HG03439 (cell line): ENCODE measurements at regions not wholly inside any gene's neighbourhood (a gene's known extent, or its start where the extent isn't known, plus 50 kb on each side); places are given as distances from the start of the nearest gene placed in this dataset.

Experiments
- ATAC-seq: cut with Tn5 transposase; IDR thresholded peaks from one replicate; pipeline ENCODE4 v1.9.1; 2021; ENCODE audit warnings: mild to moderate bottlenecking, moderate library complexity; ENCODE audit not compliant: unreplicated experiment

GRCh38 chr2:185891403-185891802 lies 152.8 kb downstream of the FSIP2 start:
- no peak for ATAC-seq

GRCh38 chr2:185891804-185892411 lies 153.3 kb downstream of the FSIP2 start:
- ATAC-seq = no peak

GRCh38 chr2:185892484-185892883 lies 153.9 kb downstream of the FSIP2 start:
- no peak for ATAC-seq

GRCh38 chr2:185894223-185894622 lies 155.6 kb downstream of the FSIP2 start:
- ATAC-seq = no peak

GRCh38 chr2:185895828-185896693 lies 157.5 kb downstream of the FSIP2 start:
- ATAC-seq = no peak

GRCh38 chr2:185899366-185899765 lies 160.8 kb downstream of the FSIP2 start:
- no peak for ATAC-seq

- ATAC-seq = no peak
These were observed 180.6 kb downstream of the FSIP2 start for GRCh38 chr2:185919155-185919554.

GRCh38 chr2:185921048-185921756 lies 182.6 kb downstream of the FSIP2 start:
- no peak for ATAC-seq

- ATAC-seq = no peak
These were observed 195.6 kb downstream of the FSIP2 start for GRCh38 chr2:185934232-185934631.

GRCh38 chr2:185939858-185940257 lies 201.3 kb downstream of the FSIP2 start:
- no peak for ATAC-seq

GRCh38 chr2:185942855-185943254 lies 204.3 kb downstream of the FSIP2 start:
- ATAC-seq = no peak

GRCh38 chr2:185947722-185948121 lies 209.1 kb downstream of the FSIP2 start:
- no peak for ATAC-seq

- no peak for ATAC-seq
These were observed 213.5 kb downstream of the FSIP2 start for GRCh38 chr2:185952100-185952499.

GRCh38 chr2:185954389-185954788 lies 215.8 kb downstream of the FSIP2 start:
- no peak for ATAC-seq

GRCh38 chr2:185955050-185955449 lies 216.4 kb downstream of the FSIP2 start:
- no peak for ATAC-seq

- ATAC-seq = no peak
These were observed 228.7 kb downstream of the FSIP2 start for GRCh38 chr2:185967335-185967734.

GRCh38 chr2:185970148-185970852 lies 231.7 kb downstream of the FSIP2 start:
- ATAC-seq = no peak

- no peak for ATAC-seq
These were observed 240.2 kb downstream of the FSIP2 start for GRCh38 chr2:185978634-185979407.

- no peak for ATAC-seq
These were observed 241.0 kb downstream of the FSIP2 start for GRCh38 chr2:185979546-185980071.

- ATAC-seq = no peak
These were observed 242.3 kb downstream of the FSIP2 start for GRCh38 chr2:185980944-185981343.
